Psoas muscle (tissue), 7 donors: ENCODE measurements at regions not wholly inside any gene's neighbourhood (a gene's known extent, or its start where the extent isn't known, plus 50 kb on each side); places are given as distances from the start of the nearest gene placed in this dataset.

Experiments
- ATAC-seq, 4 donors: fragments of 200-7000 bp; cut with Tn5 transposase; one replicate each; pipeline ENCODE4 v1.9.1; 2020; ENCODE audit warnings: moderate library complexity in 3 of 4, mild to moderate bottlenecking in 2 of 4
- DNase-seq, 2 donors: peaks; one replicate each; pipeline ENCODE4 v3.0.0-alpha.2; 2020
- H3K27ac ChIP-seq: fragments of 200-600 bp; one replicate; pipeline ENCODE4 v1.8.0; 2022
- H3K27me3 ChIP-seq, 3 donors: fragments of 200-600 bp in 1 of 3; one replicate each; pipeline versions ENCODE4 v1.6.1 to v1.8.0; 2013 to 2022; ENCODE audit warnings: low read length in 2 of 3, mild to moderate bottlenecking in 2 of 3, moderate library complexity in 1 of 3; ENCODE audit not compliant: insufficient read depth in 3 of 3
- H3K36me3 ChIP-seq, 2 donors: fragments of 200-600 bp in 1 of 2; one replicate each; pipeline versions ENCODE4 v1.6.1 to v1.8.0; 2013 to 2022; ENCODE audit warnings: low read depth in 1 of 2, mild to moderate bottlenecking in 1 of 2, moderate library complexity in 1 of 2; ENCODE audit not compliant: insufficient read depth in 1 of 2
- H3K4me1 ChIP-seq: fragments of 200-600 bp; one replicate; pipeline ENCODE4 v1.8.0; 2022
- H3K4me3 ChIP-seq: fragments of 200-600 bp; one replicate; pipeline ENCODE4 v1.8.0; 2022; ENCODE audit warnings: mild to moderate bottlenecking
- H3K9me3 ChIP-seq: fragments of 200-600 bp; one replicate; pipeline ENCODE4 v1.8.0; 2022
- WGBS, 3 donors: extraction: QIAGEN DNeasy Blood & Tissue Kit; methylation state at CpG; one replicate each; pipeline versions ENCODE4 v1.1.6 to v1.1.7; 2013; 5-methylcytosine and 5-hydroxymethylcytosine counted together
- intact Hi-C, 2 donors: fragments of 100-400 bp; cut with DNase I; formaldehyde crosslinking; loops; one replicate each; pipeline versions ENCODE4 v1.11.0 to v1.14.2; 2022
- TF ChIP-seq, protein P1 (sequence below): fragments of 200-600 bp; IDR thresholded peaks from one replicate; pipeline ENCODE4 v1.8.0; 2022; ENCODE audit warnings: antibody characterized with exemption
- donor health status: healthy with polysubstance abuse.
- donor health status: DM: no; HTN: no; CAD: no; lungs with moderate emphysema.
- donor health status: Bipolar disorder and iron deficiency.
- donor health status: healthy.
- donor health status: DM: yes; HTN: yes; CAD: no.
- donor health status: DM: no; HTN: no; CAD: no.
- donor health status: DM: yes; HTN: yes; CAD: no.

DNA sequence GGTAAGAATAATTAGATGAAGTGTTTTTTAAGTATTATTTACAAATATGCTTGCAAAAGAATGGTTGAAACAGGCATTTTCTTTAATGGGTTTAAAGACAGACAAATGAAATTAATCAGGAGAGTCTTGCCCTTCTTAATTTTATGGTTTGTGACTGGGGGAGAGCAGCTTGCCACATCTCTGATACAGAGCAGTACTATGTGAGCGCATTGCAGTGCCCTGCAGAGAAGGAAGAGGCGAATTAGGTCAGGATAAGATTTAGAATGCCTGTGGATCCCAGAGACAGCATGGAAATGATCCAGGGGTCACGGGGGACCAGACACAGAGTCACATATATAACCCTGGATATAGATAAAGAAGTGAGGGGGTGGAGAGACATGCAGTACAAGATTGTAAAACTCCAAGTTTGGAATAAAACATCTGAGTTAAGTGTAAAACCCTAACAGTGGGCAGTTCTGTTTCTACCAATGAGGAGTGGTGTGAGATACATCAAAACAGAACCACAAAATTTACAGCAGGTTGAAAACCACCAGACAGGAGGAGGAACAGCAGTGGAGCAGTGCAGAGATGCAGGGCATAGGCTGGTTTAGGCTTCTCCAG is 125.5 kb downstream of the FAM204A start:
- intact Hi-C loops, result no loop called here
- WGBS, 3 donors, result 64 to 72% (median 69%) methylated on average over 3 of the region's 3 CpGs
- H3K9me3 ChIP-seq, result no peaks in the 10 kb centered on the region

GRCh38 chr10:118216020-118216419 is 126.1 kb downstream of the FAM204A start:
- TF ChIP-seq, protein P1, sequence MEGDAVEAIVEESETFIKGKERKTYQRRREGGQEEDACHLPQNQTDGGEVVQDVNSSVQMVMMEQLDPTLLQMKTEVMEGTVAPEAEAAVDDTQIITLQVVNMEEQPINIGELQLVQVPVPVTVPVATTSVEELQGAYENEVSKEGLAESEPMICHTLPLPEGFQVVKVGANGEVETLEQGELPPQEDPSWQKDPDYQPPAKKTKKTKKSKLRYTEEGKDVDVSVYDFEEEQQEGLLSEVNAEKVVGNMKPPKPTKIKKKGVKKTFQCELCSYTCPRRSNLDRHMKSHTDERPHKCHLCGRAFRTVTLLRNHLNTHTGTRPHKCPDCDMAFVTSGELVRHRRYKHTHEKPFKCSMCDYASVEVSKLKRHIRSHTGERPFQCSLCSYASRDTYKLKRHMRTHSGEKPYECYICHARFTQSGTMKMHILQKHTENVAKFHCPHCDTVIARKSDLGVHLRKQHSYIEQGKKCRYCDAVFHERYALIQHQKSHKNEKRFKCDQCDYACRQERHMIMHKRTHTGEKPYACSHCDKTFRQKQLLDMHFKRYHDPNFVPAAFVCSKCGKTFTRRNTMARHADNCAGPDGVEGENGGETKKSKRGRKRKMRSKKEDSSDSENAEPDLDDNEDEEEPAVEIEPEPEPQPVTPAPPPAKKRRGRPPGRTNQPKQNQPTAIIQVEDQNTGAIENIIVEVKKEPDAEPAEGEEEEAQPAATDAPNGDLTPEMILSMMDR, result no peak
- 63 to 67% (median 65%) methylated on average over 6 of the region's 6 CpGs for WGBS, 3 donors
- Histone ChIP-seq H3K27me3 (peaks cover 0 to 3% (median 0%) of the 10 kb centered on the region in 3 donors), H3K4me3 (no peak overlapping the region), H3K4me1 (no peaks in the 10 kb centered on the region), H3K36me3 (no peaks in the 10 kb centered on the region), H3K27ac (no peak overlapping the region), H3K9me3 (no peaks in the 10 kb centered on the region)
- DNase-seq (no peak), ATAC-seq (no peak)
- intact Hi-C loops, result no loop called here

More for the DNA sequence above, 125.5 kb downstream of the FAM204A start:
- H3K4me3 ChIP-seq, result no peak overlapping the region
- DNase-seq (no peak), ATAC-seq (no peak)
- TF ChIP-seq, protein P1, result no peak
- H3K27ac ChIP-seq, result no peak overlapping the region
- H3K27me3 ChIP-seq, result peaks cover 0 to 3% (median 0%) of the 10 kb centered on the region in 3 donors
- H3K36me3 ChIP-seq, result no peaks in the 10 kb centered on the region
- no peaks in the 10 kb centered on the region for H3K4me1 ChIP-seq

GRCh38 chr10:118214776-118215175 is 127.3 kb downstream of the FAM204A start:
- WGBS, 3 donors, result 79 to 86% (median 85%) methylated on average over 3 of the region's 3 CpGs
- DNase-seq (no peak), ATAC-seq (no peak)
- no peak overlapping the region for H3K27ac ChIP-seq
- H3K4me1 ChIP-seq, result no peaks in the 10 kb centered on the region
- peaks cover 0 to 3% (median 0%) of the 10 kb centered on the region in 3 donors for H3K27me3 ChIP-seq
- no peaks in the 10 kb centered on the region for H3K36me3 ChIP-seq
- intact Hi-C loops, result no loop called here
- no peaks in the 10 kb centered on the region for H3K9me3 ChIP-seq
- H3K4me3 ChIP-seq, result no peak overlapping the region
- TF ChIP-seq, protein P1, result no peak

DNA sequence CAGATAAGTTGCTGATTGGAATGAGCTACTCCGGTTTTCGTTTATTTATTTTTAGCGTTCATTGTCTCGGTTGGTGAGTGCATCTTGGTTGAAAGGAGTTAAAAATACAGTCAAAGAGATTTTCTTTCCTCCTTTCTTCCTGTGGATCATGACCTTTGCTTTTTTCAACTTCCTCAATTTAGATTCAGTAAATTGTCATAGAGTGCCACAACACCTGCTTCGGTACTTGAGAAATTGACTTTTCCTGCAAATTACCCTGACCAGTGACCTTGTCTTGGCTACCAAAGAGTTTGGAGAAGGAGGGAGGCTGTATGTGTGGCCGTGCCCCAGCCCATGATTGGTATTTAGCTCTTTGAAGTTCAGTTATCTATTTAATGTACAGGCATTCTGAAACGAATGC is 128.7 kb downstream of the FAM204A start:
- H3K27ac ChIP-seq, result no peak overlapping the region
- H3K27me3 ChIP-seq, result peaks cover 0 to 3% (median 0%) of the 10 kb centered on the region in 3 donors
- ATAC-seq, result no peak
- H3K4me3 ChIP-seq, result no peak overlapping the region
- no peaks in the 10 kb centered on the region for H3K9me3 ChIP-seq
- DNase-seq, result no peak
- WGBS, 3 donors, result 36 to 47% (median 38%) methylated on average over 7 of the region's 7 CpGs
- H3K4me1 ChIP-seq, result no peaks in the 10 kb centered on the region
- no peaks in the 10 kb centered on the region for H3K36me3 ChIP-seq
- intact Hi-C loops, result no loop called here
- TF ChIP-seq, protein P1, result no peak

- TF ChIP-seq, protein P1, result no peak
- Histone ChIP-seq H3K9me3 (no peaks in the 10 kb centered on the region), H3K4me1 (no peaks in the 10 kb centered on the region), H3K27me3 (peaks cover 0 to 1% (median 0%) of the 10 kb centered on the region in 3 donors), H3K4me3 (no peak overlapping the region), H3K36me3 (no peaks in the 10 kb centered on the region), H3K27ac (no peak overlapping the region)
- ATAC-seq (no peak), DNase-seq (no peak)
- 93 to 97% (median 94%) methylated on average over 2 of the region's 2 CpGs for WGBS, 3 donors
- intact Hi-C loops, result no loop called here
These were observed 131.8 kb downstream of the FAM204A start for GRCh38 chr10:118210276-118210675.
